Head of caudate nucleus (tissue), 42 donors: ENCODE measurements at regions not wholly inside any gene's neighbourhood (a gene's known extent, or its start where the extent isn't known, plus 50 kb on each side); places are given as distances from the start of the nearest gene placed in this dataset.
"Not testable (repeated sequence)": the region's sequence is repeated elsewhere in the genome, so short reads cannot be mapped to it uniquely, and the experiment has no call there.

ENCODE experiments used
- DNase-seq, 42 donors: peaks; one replicate each; pipeline versions ENCODE4 v3.0.0 to v3.0.0-alpha.2; 2020 to 2021; ENCODE audit warnings: mixed read lengths in 7 of 42
- intact Hi-C: fragments of 100-400 bp; cut with DNase I; formaldehyde crosslinking; loops from one replicate; pipeline ENCODE4 v1.15.0; 2022

GRCh38 chr6:167479901-167480648, 155.2 kb downstream of the TTLL2 start:
- DNase-seq = no peak
- intact Hi-C loops = loop anchor here (10.0 kb wide), 1 partner anchor 645 kb away; no protein-coding TSS in a partner anchor

GRCh38 chr6:167481307-167481926, 156.5 kb downstream of the TTLL2 start:
- intact Hi-C loops = no loop called here
- no peak for DNase-seq

GRCh38 chr6:167482801-167483200, 157.9 kb downstream of the TTLL2 start:
- intact Hi-C loops, DNase-seq: not testable (repeated sequence)

GRCh38 chr6:167485186-167485978, 160.5 kb downstream of the TTLL2 start:
- intact Hi-C loops = loop anchor here (5.0 kb wide), 1 partner anchor 412 kb away; no protein-coding TSS in a partner anchor
- peak in 28 of 42 donors; percentile 23 to 86 (median 58) for DNase-seq

GRCh38 chr6:167487749-167488664, 163.1 kb downstream of the TTLL2 start:
- intact Hi-C loops = loop anchor here (5.0 kb wide), 1 partner anchor 409 kb away; no protein-coding TSS in a partner anchor
- peak in 1 of 42 donors; percentile 11 for DNase-seq

- peak in 1 of 42 donors; percentile 12 for DNase-seq
- intact Hi-C loops = no loop called here
Observed at GRCh38 chr6:167491438-167492099, 166.7 kb downstream of the TTLL2 start.

GRCh38 chr6:167492100-167492449, 167.2 kb downstream of the TTLL2 start:
- DNase-seq = peak in 3 of 42 donors; percentile 10 to 46 (median 31)
- intact Hi-C loops = no loop called here

- DNase-seq = peak in 1 of 42 donors; percentile 4
- intact Hi-C loops = no loop called here
Observed at GRCh38 chr6:167493310-167493709, 168.4 kb downstream of the TTLL2 start.

GRCh38 chr6:167493976-167494697, 169.3 kb downstream of the TTLL2 start:
- intact Hi-C loops = no loop called here

GRCh38 chr6:167494698-167495435, 170.0 kb downstream of the TTLL2 start:
- peak in 2 of 42 donors; percentile 27 to 34 for DNase-seq
- intact Hi-C loops = no loop called here

More at GRCh38 chr6:167493976-167494697, 169.3 kb downstream of the TTLL2 start:
- peak in 40 of 42 donors; percentile 34 to 88 (median 59) for DNase-seq

GRCh38 chr6:167495506-167496401, 170.9 kb downstream of the TTLL2 start:
- intact Hi-C loops = no loop called here
- DNase-seq = peak; percentile 56 to 92 (median 82)

- intact Hi-C loops = no loop called here
- no peak for DNase-seq
Observed at GRCh38 chr6:167496707-167497106, 171.8 kb downstream of the TTLL2 start.

GRCh38 chr6:167497428-167498056, 172.7 kb downstream of the TTLL2 start:
- peak in 1 of 42 donors; percentile 16 for DNase-seq
- intact Hi-C loops = no loop called here

- DNase-seq = peak in 1 of 42 donors; percentile 14
- intact Hi-C loops = no loop called here
Observed at GRCh38 chr6:167499161-167499660, 174.3 kb downstream of the TTLL2 start.

GRCh38 chr6:167500961-167501360, 176.1 kb downstream of the TTLL2 start:
- intact Hi-C loops = no loop called here

More at GRCh38 chr6:167500961-167501360, 176.1 kb downstream of the TTLL2 start:
- no peak for DNase-seq
